HG02571 (cell line): ENCODE measurements at regions not wholly inside any gene's neighbourhood (a gene's known extent, or its start where the extent isn't known, plus 50 kb on each side); places are given as distances from the start of the nearest gene placed in this dataset.
"Not testable (repeated sequence)": the region's sequence is repeated elsewhere in the genome, so short reads cannot be mapped to it uniquely, and the experiment has no call there.

Source experiments
- ATAC-seq: cut with Tn5 transposase; IDR thresholded peaks from one replicate; pipeline ENCODE4 v1.9.1; 2021; ENCODE audit warnings: mild to moderate bottlenecking, moderate library complexity; ENCODE audit not compliant: unreplicated experiment

- no peak for ATAC-seq
Measured at GRCh38 chr6:139698526-139699176, 324.2 kb upstream of the CITED2 start.

GRCh38 chr6:139697856-139698255 is 323.4 kb upstream of the CITED2 start:
- not testable (repeated sequence) for ATAC-seq

DNA sequence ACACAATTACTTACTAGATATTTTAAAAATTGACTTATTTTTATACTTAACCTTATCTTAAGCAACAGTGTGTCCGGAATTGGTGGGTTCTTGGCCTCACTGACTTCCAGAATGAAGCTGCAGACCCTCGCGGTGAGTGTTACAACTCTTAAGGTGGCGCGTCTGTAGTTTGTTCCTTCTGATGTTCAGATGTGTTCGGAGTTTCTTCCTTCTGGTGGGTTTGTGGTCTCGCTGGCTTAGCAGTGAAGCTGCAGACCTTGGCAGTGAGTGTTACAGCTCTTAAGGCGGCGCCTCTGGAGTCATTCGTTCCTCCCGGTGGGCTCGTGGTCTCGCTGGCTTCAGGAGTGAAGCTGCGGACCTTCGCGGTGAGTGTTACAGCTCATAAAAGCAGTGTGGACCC is 322.5 kb upstream of the CITED2 start:
- not testable (repeated sequence) for ATAC-seq

DNA sequence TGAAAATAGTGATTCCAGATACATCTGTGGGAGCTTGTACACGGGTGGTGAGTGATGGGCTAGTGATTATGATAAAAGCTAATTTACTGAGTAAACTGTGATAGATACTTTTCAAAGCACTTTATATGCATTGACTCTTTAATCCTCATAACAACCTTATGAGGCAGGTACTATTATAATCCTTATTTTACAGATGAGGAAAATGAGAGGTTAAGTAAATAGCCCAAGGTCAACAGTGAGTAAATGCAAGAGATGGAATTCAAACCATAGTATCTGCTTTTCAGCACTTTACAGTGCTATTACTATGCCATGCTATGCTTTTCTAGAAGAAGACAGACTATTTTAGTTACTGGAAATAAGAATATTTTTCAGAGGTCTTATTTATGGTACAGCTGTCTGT is 320.9 kb upstream of the CITED2 start:
- no peak for ATAC-seq

GRCh38 chr6:139693735-139694134 is 319.3 kb upstream of the CITED2 start:
- ATAC-seq: no peak

- no peak for ATAC-seq
Measured at GRCh38 chr6:139690007-139690406, 315.6 kb upstream of the CITED2 start.

GRCh38 chr6:139687055-139687454 is 312.6 kb upstream of the CITED2 start:
- ATAC-seq: no peak

- ATAC-seq: no peak
Measured at GRCh38 chr6:139686308-139686707, 311.9 kb upstream of the CITED2 start.

- no peak for ATAC-seq
Measured at GRCh38 chr6:139685009-139685408, 310.6 kb upstream of the CITED2 start.

DNA sequence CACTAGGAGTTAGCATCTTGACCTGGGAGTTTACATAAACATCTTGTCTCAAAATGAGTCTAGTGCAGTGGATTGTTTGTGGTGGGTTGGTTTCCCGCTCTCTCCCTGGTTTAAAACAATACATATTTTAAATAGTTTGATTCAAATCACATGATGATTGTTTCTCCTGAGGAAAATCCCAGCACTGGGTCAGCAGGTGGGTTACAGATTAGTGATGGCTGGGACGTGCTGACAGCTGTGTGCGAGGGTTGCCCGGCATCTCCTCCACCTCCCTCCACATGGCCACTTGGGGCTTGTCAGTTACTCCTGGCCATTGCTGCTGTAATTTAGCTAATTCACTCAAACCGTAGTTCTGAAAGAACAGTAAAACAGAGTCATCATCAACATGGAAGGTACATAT is 306.4 kb upstream of the CITED2 start:
- ATAC-seq: no peak

GRCh38 chr6:139679516-139680179 is 305.2 kb upstream of the CITED2 start:
- no peak for ATAC-seq

DNA sequence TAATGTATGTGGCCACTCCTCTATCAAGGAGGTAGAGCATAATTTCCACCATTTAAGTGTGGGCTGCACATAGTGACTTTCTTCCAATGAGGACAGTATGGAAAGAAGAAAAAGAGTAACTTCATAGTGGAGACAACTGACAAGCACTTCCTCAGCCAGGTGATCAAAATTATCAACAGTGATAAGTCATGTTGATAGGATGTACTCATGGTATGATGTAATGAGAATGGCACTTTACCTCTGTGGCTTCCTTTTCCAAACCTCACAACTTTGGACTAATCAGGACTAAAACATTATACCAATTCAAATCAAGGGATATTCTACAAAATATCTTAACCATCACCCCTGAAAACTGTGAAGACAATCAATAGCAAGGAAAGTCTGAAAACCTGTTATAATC is 302.3 kb upstream of the CITED2 start:
- ATAC-seq: no peak

- no peak for ATAC-seq
Measured at GRCh38 chr6:139666284-139666683, 291.8 kb upstream of the CITED2 start.

DNA sequence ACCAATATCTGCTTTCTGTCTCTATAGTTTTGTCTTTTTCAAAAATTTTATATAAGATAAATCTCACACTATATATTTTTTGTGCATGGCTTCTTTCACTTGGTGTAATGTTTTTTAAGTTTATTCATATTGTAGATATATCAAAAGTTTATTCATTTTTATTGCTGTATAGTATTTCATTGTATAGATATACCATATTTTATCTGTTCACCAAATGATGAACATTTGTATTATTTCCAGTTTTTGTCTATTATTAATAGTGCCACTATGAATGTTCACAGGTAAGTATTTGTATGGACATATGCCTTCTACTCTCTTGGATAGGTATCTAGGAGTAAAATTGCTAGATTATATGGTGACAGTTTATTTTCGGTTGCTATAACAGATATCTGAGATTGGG is 289.5 kb upstream of the CITED2 start:
- no peak for ATAC-seq

GRCh38 chr6:139659711-139660110 is 285.3 kb upstream of the CITED2 start:
- ATAC-seq: no peak

DNA sequence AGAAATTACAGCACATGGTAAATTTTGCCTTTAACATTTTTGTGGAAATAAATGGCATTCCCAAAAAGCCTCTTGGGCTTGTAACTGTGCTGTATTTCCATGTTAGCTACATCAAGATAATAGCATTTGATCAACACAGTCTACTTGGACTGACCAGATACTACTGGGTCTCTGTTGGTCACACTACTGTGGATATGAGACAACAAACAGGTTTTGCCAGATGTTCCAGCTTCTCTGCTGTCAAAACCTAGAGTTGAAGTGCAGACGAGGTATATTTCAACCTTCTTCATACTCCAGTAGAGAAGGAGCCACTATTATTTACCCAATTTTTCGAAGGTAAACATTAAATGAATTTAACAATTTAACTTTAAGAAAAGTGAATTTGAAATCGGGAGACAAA is 284.7 kb upstream of the CITED2 start:
- no peak for ATAC-seq

GRCh38 chr6:139657119-139657518 is 282.7 kb upstream of the CITED2 start:
- no peak for ATAC-seq

DNA sequence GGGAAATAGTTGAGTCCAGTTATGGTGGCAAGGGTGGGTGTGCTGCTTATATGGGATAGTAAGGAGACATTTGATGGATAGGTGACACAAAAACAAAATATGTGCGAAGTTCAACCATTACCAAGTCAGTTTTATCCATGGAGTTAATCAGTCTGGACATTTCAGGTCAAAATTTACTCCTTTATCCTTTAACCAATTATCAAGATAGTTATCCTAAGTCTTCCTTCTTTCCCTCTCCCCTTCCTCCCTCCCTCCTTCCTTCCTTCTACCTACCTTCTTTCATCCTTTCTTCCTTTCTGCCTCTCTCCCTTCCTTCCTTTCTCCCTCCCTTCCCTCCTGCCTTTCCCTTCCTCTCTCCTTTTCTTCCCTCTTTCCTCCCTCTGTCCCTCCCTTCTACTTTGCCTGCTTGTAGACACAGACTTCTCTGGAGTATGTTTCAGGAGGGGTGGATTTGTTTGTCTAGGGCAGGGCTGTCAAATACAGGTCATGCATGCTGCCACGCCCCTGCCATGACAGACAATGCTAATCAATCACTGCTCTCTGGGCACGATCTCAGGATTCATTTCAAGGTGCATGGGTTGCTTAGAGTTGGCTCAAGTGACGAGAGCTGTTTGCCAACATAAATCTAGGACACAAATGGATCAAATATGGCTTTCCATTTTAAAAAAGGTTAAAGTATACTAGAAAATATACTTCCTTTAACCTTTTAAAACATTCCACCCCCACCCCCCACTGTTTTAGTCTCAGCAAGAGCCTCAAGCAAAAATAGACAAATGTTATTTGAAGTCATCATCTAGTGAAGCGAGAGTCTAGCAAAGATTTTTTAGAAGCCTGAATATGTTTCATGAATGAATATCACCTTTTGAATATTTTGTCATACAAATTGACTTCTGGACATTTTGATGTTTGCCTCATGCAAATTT is 281.6 kb upstream of the CITED2 start:
- no peak for ATAC-seq

DNA sequence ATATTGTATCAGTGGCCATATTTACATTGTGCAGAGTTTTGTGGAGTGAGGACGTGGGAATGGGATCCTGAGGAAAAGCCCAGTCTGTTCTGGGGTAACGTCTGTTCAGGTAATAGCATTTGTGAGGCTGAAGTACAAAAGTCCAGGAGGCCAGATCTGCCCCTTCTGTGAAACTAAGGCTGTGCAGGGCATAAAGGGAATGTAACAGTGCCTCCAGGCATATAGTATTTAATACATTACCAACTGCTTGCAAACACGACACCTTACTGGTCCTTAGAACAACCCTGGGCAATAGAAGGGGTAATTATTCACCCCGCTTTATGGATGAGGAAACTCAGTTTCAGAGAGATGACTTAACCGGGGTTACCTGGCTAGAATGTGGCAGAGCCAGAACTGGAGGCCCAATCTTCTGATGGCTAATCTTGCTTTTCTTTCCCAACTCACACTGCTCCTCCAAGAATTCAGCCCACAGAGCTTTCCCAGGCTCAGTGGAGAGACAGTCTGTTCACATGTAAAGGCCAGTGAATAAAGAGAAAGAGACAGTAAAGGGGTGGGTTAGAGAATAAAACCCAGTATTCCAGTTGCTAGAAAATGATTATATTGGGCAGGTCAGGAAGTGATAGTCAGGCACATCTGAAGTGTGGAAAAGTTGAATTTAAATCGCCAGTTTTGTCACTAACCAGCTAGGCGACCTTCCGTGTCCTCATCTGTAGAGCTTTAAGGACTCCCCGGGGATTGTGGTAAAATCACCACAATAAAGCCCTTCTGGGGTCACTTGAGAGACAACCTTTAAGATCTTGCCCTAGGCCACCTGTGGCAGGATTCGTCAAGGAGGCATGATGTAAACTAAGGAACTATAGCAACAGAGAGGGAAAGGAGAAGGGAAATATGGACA is 280.7 kb upstream of the CITED2 start:
- ATAC-seq: no peak

GRCh38 chr6:139654309-139654708 is 279.9 kb upstream of the CITED2 start:
- no peak for ATAC-seq

DNA sequence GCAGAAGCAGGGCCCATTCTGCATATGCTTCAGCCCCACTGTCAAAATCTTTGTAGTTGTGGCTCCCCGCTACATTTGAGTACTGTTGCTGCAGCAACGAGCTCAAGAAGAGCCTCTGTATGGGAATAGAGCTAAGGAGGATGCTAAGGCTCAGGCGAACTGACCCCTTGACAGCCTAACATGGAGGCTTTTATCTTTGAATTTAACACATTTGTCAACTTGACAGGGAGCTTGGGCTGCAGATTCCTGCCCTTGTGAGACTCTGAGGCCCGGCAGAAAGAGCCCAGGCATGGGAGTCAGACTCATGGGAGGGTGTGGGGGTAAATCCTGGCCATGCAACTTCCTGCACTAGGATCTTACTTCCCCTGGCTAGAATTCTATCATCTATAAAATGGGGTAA is 278.7 kb upstream of the CITED2 start:
- no peak for ATAC-seq
